ENCODE measurements at regions not wholly inside any gene's neighbourhood (a gene's known extent, or its start where the extent isn't known, plus 50 kb on each side); places are given as distances from the start of the nearest gene placed in this dataset.

GRCh38 chr2:75799859-75800258 is 89.1 kb upstream of the GCFC2 start:
- no peak for DNase-seq
- Histone ChIP-seq H3K4me1 (no peaks in the 10 kb centered on the region), H3K27ac (no peak overlapping the region), H3K27me3 (no peaks in the 10 kb centered on the region), H3K36me3 (no peaks in the 10 kb centered on the region), H3K9me3 (no peaks in the 10 kb centered on the region), H3K4me3 (no peak overlapping the region)
- in situ Hi-C loops (cut with MboI; ENCODE audit: low sequenced_read_pairs in 4 of 4) = loop anchor here in 2 of 4 donors (25.0 kb wide), 2 partner anchors 787 to 812 kb away; no protein-coding TSS in a partner anchor
- TF ChIP-seq, protein P1, sequence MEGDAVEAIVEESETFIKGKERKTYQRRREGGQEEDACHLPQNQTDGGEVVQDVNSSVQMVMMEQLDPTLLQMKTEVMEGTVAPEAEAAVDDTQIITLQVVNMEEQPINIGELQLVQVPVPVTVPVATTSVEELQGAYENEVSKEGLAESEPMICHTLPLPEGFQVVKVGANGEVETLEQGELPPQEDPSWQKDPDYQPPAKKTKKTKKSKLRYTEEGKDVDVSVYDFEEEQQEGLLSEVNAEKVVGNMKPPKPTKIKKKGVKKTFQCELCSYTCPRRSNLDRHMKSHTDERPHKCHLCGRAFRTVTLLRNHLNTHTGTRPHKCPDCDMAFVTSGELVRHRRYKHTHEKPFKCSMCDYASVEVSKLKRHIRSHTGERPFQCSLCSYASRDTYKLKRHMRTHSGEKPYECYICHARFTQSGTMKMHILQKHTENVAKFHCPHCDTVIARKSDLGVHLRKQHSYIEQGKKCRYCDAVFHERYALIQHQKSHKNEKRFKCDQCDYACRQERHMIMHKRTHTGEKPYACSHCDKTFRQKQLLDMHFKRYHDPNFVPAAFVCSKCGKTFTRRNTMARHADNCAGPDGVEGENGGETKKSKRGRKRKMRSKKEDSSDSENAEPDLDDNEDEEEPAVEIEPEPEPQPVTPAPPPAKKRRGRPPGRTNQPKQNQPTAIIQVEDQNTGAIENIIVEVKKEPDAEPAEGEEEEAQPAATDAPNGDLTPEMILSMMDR (IDR thresholded peaks at IDR 0.05 in 4 of 5, conservative IDR thresholded peaks at IDR 0.05 in 1 of 5) = no peak
- no peak for TF ChIP-seq POLR2A (IDR thresholded peaks at IDR 0.05)
- intact Hi-C loops (cut with DNase I; ENCODE audit: low total_unique reads) = no loop called here
- ATAC-seq = no peak

- Histone ChIP-seq H3K27me3 (no peaks in the 10 kb centered on the region), H3K4me1 (no peaks in the 10 kb centered on the region), H3K36me3 (no peaks in the 10 kb centered on the region), H3K9me3 (no peaks in the 10 kb centered on the region), H3K4me3 (no peak overlapping the region), H3K27ac (no peak overlapping the region)
- TF ChIP-seq, protein P1 (IDR thresholded peaks at IDR 0.05 in 4 of 5, conservative IDR thresholded peaks at IDR 0.05 in 1 of 5) = no peak
- no peak for TF ChIP-seq POLR2A (IDR thresholded peaks at IDR 0.05)
- in situ Hi-C loops (cut with MboI; ENCODE audit: low sequenced_read_pairs in 4 of 4) (loop anchor here in 2 of 4 donors (25.0 kb wide), 2 partner anchors 789 to 814 kb away; no protein-coding TSS in a partner anchor), intact Hi-C loops (cut with DNase I; ENCODE audit: low total_unique reads) (no loop called here)
- ATAC-seq (no peak), DNase-seq (no peak)
These were observed 87.9 kb upstream of the GCFC2 start for GRCh38 chr2:75798569-75798968.

GRCh38 chr2:75792996-75793395 is 82.3 kb upstream of the GCFC2 start:
- in situ Hi-C loops (cut with MboI; ENCODE audit: low sequenced_read_pairs in 4 of 4) = loop anchor here in 2 of 4 donors (25.0 kb wide), 2 partner anchors 794 to 819 kb away; no protein-coding TSS in a partner anchor
- ATAC-seq (no peak), DNase-seq (no peak)
- no peaks in the 10 kb centered on the region for H3K4me1 ChIP-seq
- no peaks in the 10 kb centered on the region for H3K27me3 ChIP-seq
- no peaks in the 10 kb centered on the region for H3K9me3 ChIP-seq
- H3K36me3 ChIP-seq = no peaks in the 10 kb centered on the region
- intact Hi-C loops (cut with DNase I; ENCODE audit: low total_unique reads) = no loop called here
- TF ChIP-seq, protein P1 (IDR thresholded peaks at IDR 0.05 in 4 of 5, conservative IDR thresholded peaks at IDR 0.05 in 1 of 5) = no peak
- no peak for TF ChIP-seq POLR2A (IDR thresholded peaks at IDR 0.05)
- no peak overlapping the region for H3K27ac ChIP-seq
- H3K4me3 ChIP-seq = no peak overlapping the region

GRCh38 chr2:75792146-75792545 is 81.4 kb upstream of the GCFC2 start:
- no peak for DNase-seq
- Histone ChIP-seq H3K4me3 (no peak overlapping the region), H3K27ac (no peak overlapping the region), H3K36me3 (no peaks in the 10 kb centered on the region), H3K4me1 (no peaks in the 10 kb centered on the region), H3K9me3 (no peaks in the 10 kb centered on the region), H3K27me3 (no peaks in the 10 kb centered on the region)
- in situ Hi-C loops (cut with MboI; ENCODE audit: low sequenced_read_pairs in 4 of 4) (loop anchor here in 2 of 4 donors (25.0 kb wide), 2 partner anchors 795 to 820 kb away; no protein-coding TSS in a partner anchor), intact Hi-C loops (cut with DNase I; ENCODE audit: low total_unique reads) (no loop called here)
- TF ChIP-seq POLR2A (IDR thresholded peaks at IDR 0.05) = no peak
- TF ChIP-seq, protein P1 (IDR thresholded peaks at IDR 0.05 in 4 of 5, conservative IDR thresholded peaks at IDR 0.05 in 1 of 5) = no peak
- ATAC-seq = no peak
